PC-3 (cell line): ENCODE measurements at regions not wholly inside any gene's neighbourhood (a gene's known extent, or its start where the extent isn't known, plus 50 kb on each side); places are given as distances from the start of the nearest gene placed in this dataset.

Source experiments
- EZH2 ChIP-seq: fragments of 300-600 bp; sonication (generic); IDR thresholded peaks from one replicate; pipeline ENCODE4 v1.6.1; 2017; ENCODE audit warnings: antibody characterized with exemption, mild to moderate bottlenecking, low read length; ENCODE audit not compliant: unreplicated experiment
- EZH2phosphoT487 ChIP-seq: fragments of 300-600 bp; sonication (generic); IDR thresholded peaks from 2 replicates; pipeline ENCODE4 v1.6.1; 2018; ENCODE audit warnings: mild to moderate bottlenecking, antibody characterized with exemption, low read length, borderline replicate concordance
- TF ChIP-seq, protein P1 (sequence below): fragments of 300-600 bp; sonication (generic); conservative IDR thresholded peaks from 2 replicates; pipeline ENCODE4 v1.5.1; 2017; ENCODE audit warnings: antibody characterized with exemption, low read depth, mild to moderate bottlenecking, low read length

DNA sequence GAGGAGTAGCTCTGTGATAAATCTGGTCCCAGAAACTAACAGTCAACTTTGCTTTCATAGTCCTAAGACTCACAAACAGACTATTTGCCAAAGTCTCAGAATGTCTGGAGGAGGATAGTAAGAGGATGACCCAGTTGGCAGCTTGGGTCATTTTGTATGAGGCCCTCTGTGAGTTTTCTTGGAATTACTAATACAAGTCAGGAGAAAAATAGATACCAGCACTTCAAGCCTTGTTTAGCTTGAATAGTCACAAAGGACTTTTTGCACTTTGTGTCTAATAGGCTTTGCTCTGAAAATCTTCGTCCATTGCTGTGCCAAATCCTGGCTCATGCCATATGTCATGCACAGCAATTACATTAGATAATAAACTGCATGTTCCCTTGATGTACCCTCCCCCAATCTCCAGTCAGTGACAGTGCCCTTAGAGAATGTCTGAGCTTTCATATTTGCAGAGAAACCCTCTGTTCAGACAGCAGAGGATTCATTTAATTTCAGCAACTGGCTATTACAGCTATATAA is 612.8 kb downstream of the CSNK1G3 start:
- TF ChIP-seq, protein P1, sequence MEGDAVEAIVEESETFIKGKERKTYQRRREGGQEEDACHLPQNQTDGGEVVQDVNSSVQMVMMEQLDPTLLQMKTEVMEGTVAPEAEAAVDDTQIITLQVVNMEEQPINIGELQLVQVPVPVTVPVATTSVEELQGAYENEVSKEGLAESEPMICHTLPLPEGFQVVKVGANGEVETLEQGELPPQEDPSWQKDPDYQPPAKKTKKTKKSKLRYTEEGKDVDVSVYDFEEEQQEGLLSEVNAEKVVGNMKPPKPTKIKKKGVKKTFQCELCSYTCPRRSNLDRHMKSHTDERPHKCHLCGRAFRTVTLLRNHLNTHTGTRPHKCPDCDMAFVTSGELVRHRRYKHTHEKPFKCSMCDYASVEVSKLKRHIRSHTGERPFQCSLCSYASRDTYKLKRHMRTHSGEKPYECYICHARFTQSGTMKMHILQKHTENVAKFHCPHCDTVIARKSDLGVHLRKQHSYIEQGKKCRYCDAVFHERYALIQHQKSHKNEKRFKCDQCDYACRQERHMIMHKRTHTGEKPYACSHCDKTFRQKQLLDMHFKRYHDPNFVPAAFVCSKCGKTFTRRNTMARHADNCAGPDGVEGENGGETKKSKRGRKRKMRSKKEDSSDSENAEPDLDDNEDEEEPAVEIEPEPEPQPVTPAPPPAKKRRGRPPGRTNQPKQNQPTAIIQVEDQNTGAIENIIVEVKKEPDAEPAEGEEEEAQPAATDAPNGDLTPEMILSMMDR, result no peak
- TF ChIP-seq EZH2 (no peak), EZH2phosphoT487 (no peak)
